Mesendoderm (in vitro differentiated cells): ENCODE measurements at regions not wholly inside any gene's neighbourhood (a gene's known extent, or its start where the extent isn't known, plus 50 kb on each side); places are given as distances from the start of the nearest gene placed in this dataset.
A peak's percentile ranks its signal among the peaks of the same experiment; 100 is the strongest.
"Not testable (repeated sequence)": the region's sequence is repeated elsewhere in the genome, so short reads cannot be mapped to it uniquely, and the experiment has no call there.

ENCODE experiments used
- DNase-seq: peaks from one replicate; pipeline ENCODE4 v3.0.0; 2013
- H2AK5ac ChIP-seq: 2 replicates; pipeline ENCODE4 v1.6.1; 2013; ENCODE audit warnings: low read length, inconsistent platforms
- H2BK120ac ChIP-seq: 2 replicates; pipeline ENCODE4 v1.6.1; 2013; ENCODE audit warnings: low read depth, mild to moderate bottlenecking, low read length, moderate library complexity, mixed read lengths
- H2BK15ac ChIP-seq: replicated peaks from 2 replicates; pipeline ENCODE4 v1.6.1; 2013; ENCODE audit warnings: low read depth, mild to moderate bottlenecking, moderate library complexity
- H2BK5ac ChIP-seq: 2 replicates; pipeline ENCODE4 v1.6.1; 2013; ENCODE audit warnings: low read length, inconsistent platforms
- H3K18ac ChIP-seq: 2 replicates; pipeline ENCODE4 v1.6.1; 2013; ENCODE audit warnings: mild to moderate bottlenecking, low read length, mixed read lengths
- H3K23ac ChIP-seq: one replicate; pipeline ENCODE4 v1.6.1; 2013; ENCODE audit warnings: low read length
- H3K27ac ChIP-seq: 2 replicates; pipeline ENCODE4 v1.5.1; 2013; ENCODE audit warnings: low read depth, mild to moderate bottlenecking, inconsistent platforms, low read length, moderate library complexity
- H3K27me3 ChIP-seq: 2 replicates; pipeline ENCODE4 v1.6.1; 2013; ENCODE audit warnings: low read length, control low read depth, mild to moderate bottlenecking, inconsistent platforms; ENCODE audit not compliant: insufficient read depth, poor library complexity
- H3K36me3 ChIP-seq: 2 replicates; pipeline ENCODE4 v1.6.1; 2013; ENCODE audit warnings: low read length, inconsistent platforms; ENCODE audit not compliant: control insufficient read depth, insufficient read depth
- H3K4ac ChIP-seq: one replicate; pipeline ENCODE4 v1.6.1; 2013; ENCODE audit warnings: low read depth, mild to moderate bottlenecking, low read length, moderate library complexity
- H3K4me1 ChIP-seq: 2 replicates; pipeline ENCODE4 v1.6.1; 2013; ENCODE audit warnings: low read depth, low read length, inconsistent platforms; ENCODE audit not compliant: control insufficient read depth
- H3K4me2 ChIP-seq: 2 replicates; pipeline ENCODE4 v1.6.1; 2013; ENCODE audit warnings: low read length
- H3K4me3 ChIP-seq: 2 replicates; pipeline ENCODE4 v1.5.1; 2013; ENCODE audit warnings: mild to moderate bottlenecking, low read length
- H3K56ac ChIP-seq: one replicate; pipeline ENCODE4 v1.6.1; 2013; ENCODE audit warnings: low read length
- H3K79me1 ChIP-seq: 2 replicates; pipeline ENCODE4 v1.6.1; 2013; ENCODE audit warnings: low read length, inconsistent platforms
- H3K79me2 ChIP-seq: 2 replicates; pipeline ENCODE4 v1.6.1; 2013; ENCODE audit warnings: mild to moderate bottlenecking, low read length; ENCODE audit not compliant: control insufficient read depth, insufficient read depth
- H3K9ac ChIP-seq: 2 replicates; pipeline ENCODE4 v1.6.1; 2013; ENCODE audit warnings: low read length, inconsistent platforms
- H4K5ac ChIP-seq: one replicate; pipeline ENCODE4 v1.6.1; 2013; ENCODE audit warnings: low read length
- H4K8ac ChIP-seq: one replicate; pipeline ENCODE4 v1.6.1; 2013; ENCODE audit warnings: low read depth, mild to moderate bottlenecking, control low read depth, low read length, moderate library complexity
- WGBS: extraction: QIAGEN DNeasy Blood & Tissue Kit; methylation state at CpG from one replicate; pipeline ENCODE4 v1.1.7; 2013; ENCODE audit warnings: low lambda C conversion rate, missing lambda C conversion rate; ENCODE audit not compliant: insufficient coverage; ENCODE audit errors: extremely low coverage; 5-methylcytosine and 5-hydroxymethylcytosine counted together

DNA sequence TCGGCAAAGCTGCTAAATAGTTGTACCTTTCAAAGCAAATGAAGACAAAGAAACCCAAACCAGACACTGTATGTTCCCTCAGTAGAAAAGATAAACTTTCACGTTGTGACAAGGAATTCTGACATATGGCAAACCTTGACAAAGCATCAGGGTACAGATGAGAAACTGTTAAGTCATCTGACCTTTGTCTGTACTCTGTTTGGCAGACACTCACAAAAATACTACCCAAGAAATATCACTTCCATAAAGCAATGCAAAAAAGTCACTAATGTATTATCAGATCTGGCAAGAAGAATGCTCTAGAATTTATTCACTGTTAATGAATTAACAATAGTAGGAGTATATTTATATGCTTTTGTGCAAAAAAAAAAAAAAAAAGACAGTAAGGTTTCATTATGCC, 843.7 kb downstream of the DIAPH3 start:
- H3K23ac ChIP-seq: no peak overlapping the region
- no peak for DNase-seq
- peak overlapping the region; percentile 28 for H2BK120ac ChIP-seq
- no peak overlapping the region for H3K27ac ChIP-seq
- no peak overlapping the region for H3K4ac ChIP-seq
- H2BK15ac ChIP-seq: no peak overlapping the region
- H3K56ac ChIP-seq: no peak overlapping the region
- H4K5ac ChIP-seq: no peak overlapping the region
- H3K18ac ChIP-seq: no peak overlapping the region
- H2BK5ac ChIP-seq: no peak overlapping the region
- no peak overlapping the region for H3K4me2 ChIP-seq
- no peaks in the 10 kb centered on the region for H3K79me1 ChIP-seq
- no peaks in the 10 kb centered on the region for H3K79me2 ChIP-seq
- no peak overlapping the region for H2AK5ac ChIP-seq
- no peaks in the 10 kb centered on the region for H3K27me3 ChIP-seq
- H4K8ac ChIP-seq: no peak overlapping the region
- H3K4me1 ChIP-seq: no peaks in the 10 kb centered on the region
- H3K9ac ChIP-seq: no peak overlapping the region
- H3K4me3 ChIP-seq: no peak overlapping the region
- no CpG with 5 or more reads among the region's 2 CpGs for WGBS
- no peaks in the 10 kb centered on the region for H3K36me3 ChIP-seq

GRCh38 chr13:59324401-59324800, 839.3 kb downstream of the DIAPH3 start:
- H2BK15ac ChIP-seq, H3K4me3 ChIP-seq, H3K4ac ChIP-seq, H3K79me1 ChIP-seq, H3K18ac ChIP-seq, H3K4me1 ChIP-seq, H3K9ac ChIP-seq, H2BK5ac ChIP-seq, H3K36me3 ChIP-seq, H4K5ac ChIP-seq, H3K27ac ChIP-seq, H3K23ac ChIP-seq, H3K4me2 ChIP-seq, H4K8ac ChIP-seq, H2BK120ac ChIP-seq, H2AK5ac ChIP-seq, H3K79me2 ChIP-seq, H3K27me3 ChIP-seq, H3K56ac ChIP-seq, DNase-seq: not testable (repeated sequence)
- WGBS: no CpG with 5 or more reads among the region's 4 CpGs

GRCh38 chr13:59326717-59327116, 837.0 kb downstream of the DIAPH3 start:
- WGBS: no CpG with 5 or more reads among the region's 1 CpG
- Histone ChIP-seq H3K36me3 (no peaks in the 10 kb centered on the region), H3K79me1 (no peaks in the 10 kb centered on the region)

GRCh38 chr13:59330764-59331163, 833.0 kb downstream of the DIAPH3 start:
- no CpG with 5 or more reads among the region's 1 CpG for WGBS
- H3K23ac ChIP-seq: no peak overlapping the region
- H3K27ac ChIP-seq: no peak overlapping the region
- no peak overlapping the region for H3K4me3 ChIP-seq
- H3K4me2 ChIP-seq: no peak overlapping the region
- H3K27me3 ChIP-seq: no peaks in the 10 kb centered on the region
- no peak overlapping the region for H2BK120ac ChIP-seq
- no peak overlapping the region for H2BK15ac ChIP-seq
- no peak overlapping the region for H4K5ac ChIP-seq
- no peak for DNase-seq
- H2AK5ac ChIP-seq: no peak overlapping the region
- no peaks in the 10 kb centered on the region for H3K79me1 ChIP-seq
- H4K8ac ChIP-seq: no peak overlapping the region
- no peak overlapping the region for H3K56ac ChIP-seq
- H3K18ac ChIP-seq: no peak overlapping the region
- no peaks in the 10 kb centered on the region for H3K79me2 ChIP-seq
- H3K9ac ChIP-seq: no peak overlapping the region
- H3K4me1 ChIP-seq: no peaks in the 10 kb centered on the region
- no peaks in the 10 kb centered on the region for H3K36me3 ChIP-seq
- no peak overlapping the region for H3K4ac ChIP-seq
- H2BK5ac ChIP-seq: no peak overlapping the region

More at GRCh38 chr13:59326717-59327116, 837.0 kb downstream of the DIAPH3 start:
- H3K23ac ChIP-seq: no peak overlapping the region
- H4K8ac ChIP-seq: no peak overlapping the region
- H3K4me3 ChIP-seq: no peak overlapping the region
- no peaks in the 10 kb centered on the region for H3K27me3 ChIP-seq
- H3K4me2 ChIP-seq: no peak overlapping the region
- H3K4me1 ChIP-seq: no peaks in the 10 kb centered on the region
- no peak overlapping the region for H3K18ac ChIP-seq
- no peak overlapping the region for H2BK15ac ChIP-seq
- H2BK5ac ChIP-seq: no peak overlapping the region
- H2BK120ac ChIP-seq: no peak overlapping the region
- H3K79me2 ChIP-seq: no peaks in the 10 kb centered on the region
- no peak overlapping the region for H3K4ac ChIP-seq
- H4K5ac ChIP-seq: no peak overlapping the region
- no peak overlapping the region for H3K9ac ChIP-seq
- no peak overlapping the region for H3K56ac ChIP-seq
- H2AK5ac ChIP-seq: no peak overlapping the region
- no peak overlapping the region for H3K27ac ChIP-seq
- no peak for DNase-seq

GRCh38 chr13:59332966-59333365, 830.8 kb downstream of the DIAPH3 start:
- H3K56ac ChIP-seq: no peak overlapping the region

DNA sequence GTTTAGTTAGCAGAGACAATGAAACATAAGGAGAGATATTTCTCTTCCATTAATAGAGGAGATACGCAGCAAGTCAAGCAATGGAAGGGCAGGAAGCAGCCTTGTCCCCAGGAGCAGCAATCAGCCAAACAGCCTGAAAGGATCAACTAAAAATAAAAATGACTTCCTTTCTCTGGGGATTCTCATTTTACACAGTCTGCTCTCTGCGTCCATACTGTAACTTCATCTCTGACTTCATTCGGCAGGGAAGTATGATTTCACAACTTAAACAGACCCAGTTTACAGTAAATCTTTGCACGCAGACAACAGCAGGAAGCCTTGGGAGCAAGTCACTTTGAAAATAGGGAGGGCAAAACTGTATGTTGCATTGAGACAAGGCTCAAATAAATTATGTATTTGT, 826.7 kb downstream of the DIAPH3 start:
- Histone ChIP-seq H3K4me1 (no peaks in the 10 kb centered on the region), H3K27ac (no peak overlapping the region), H2AK5ac (no peak overlapping the region), H3K79me1 (no peaks in the 10 kb centered on the region), H2BK15ac (no peak overlapping the region), H3K79me2 (no peaks in the 10 kb centered on the region), H3K4ac (no peak overlapping the region), H2BK5ac (no peak overlapping the region), H3K23ac (no peak overlapping the region), H3K18ac (no peak overlapping the region), H4K5ac (no peak overlapping the region), H3K4me3 (no peak overlapping the region), H2BK120ac (no peak overlapping the region), H3K9ac (no peak overlapping the region), H3K4me2 (no peak overlapping the region), H3K27me3 (no peaks in the 10 kb centered on the region), H3K36me3 (no peaks in the 10 kb centered on the region), H4K8ac (no peak overlapping the region), H3K56ac (no peak overlapping the region)
- whole genome bisulfite sequencing: no CpG with 5 or more reads among the region's 4 CpGs
- no peak for DNase-seq

More at GRCh38 chr13:59332966-59333365, 830.8 kb downstream of the DIAPH3 start:
- Histone ChIP-seq H2BK120ac (no peak overlapping the region), H2BK15ac (no peak overlapping the region), H3K4me1 (no peaks in the 10 kb centered on the region), H3K36me3 (no peaks in the 10 kb centered on the region), H3K4ac (no peak overlapping the region), H3K79me1 (no peaks in the 10 kb centered on the region), H3K4me3 (no peak overlapping the region), H4K5ac (no peak overlapping the region), H3K18ac (no peak overlapping the region), H3K4me2 (no peak overlapping the region), H4K8ac (no peak overlapping the region), H3K79me2 (no peaks in the 10 kb centered on the region), H3K23ac (no peak overlapping the region), H3K27me3 (no peaks in the 10 kb centered on the region), H3K27ac (no peak overlapping the region), H2BK5ac (no peak overlapping the region), H3K9ac (no peak overlapping the region), H2AK5ac (no peak overlapping the region)
- DNase-seq: no peak
- WGBS: no CpG with 5 or more reads among the region's 3 CpGs
